HEK293T (cell line): ENCODE measurements at regions not wholly inside any gene's neighbourhood (a gene's known extent, or its start where the extent isn't known, plus 50 kb on each side); places are given as distances from the start of the nearest gene placed in this dataset.

ENCODE experiments used
- CTCF ChIA-PET: fragments of 350-600 bp; formaldehyde crosslinking; extraction: SDS; loops from one replicate; lab custom pipeline; 2021; ENCODE audit warnings: antibody characterized with exemption, inconsistent platforms; lab: Yijun Ruan, JAX
- POLR2A ChIA-PET: fragments of 350-600 bp; formaldehyde crosslinking; extraction: SDS; loops from one replicate; lab custom pipeline; 2020; ENCODE audit warnings: antibody characterized with exemption, inconsistent platforms; lab: Yijun Ruan, JAX
- DNase-seq: peaks from one replicate; pipeline ENCODE4 v3.0.0; 2012; ENCODE audit warnings: mixed read lengths; ENCODE audit errors: extremely low spot score
- ARNT ChIP-seq: fragments of 450-650 bp; IDR thresholded peaks from 2 replicates; pipeline ENCODE4 v1.6.1; 2017; ENCODE audit warnings: mild to moderate bottlenecking
- BHLHE40 ChIP-seq: fragments of 450-650 bp; IDR thresholded peaks from 2 replicates; pipeline ENCODE4 v1.6.1; 2016; ENCODE audit warnings: mild to moderate bottlenecking, moderate library complexity, borderline replicate concordance
- CTBP1 ChIP-seq: fragments of 450-650 bp; IDR thresholded peaks from 2 replicates; pipeline ENCODE4 v1.6.1; 2016; ENCODE audit warnings: borderline replicate concordance
- ELF4 ChIP-seq: fragments of 450-650 bp; IDR thresholded peaks from 2 replicates; pipeline ENCODE4 v1.6.1; 2017; ENCODE audit warnings: antibody characterized with exemption
- FOXA1 ChIP-seq: fragments of 450-650 bp; IDR thresholded peaks from 2 replicates; pipeline ENCODE4 v1.6.1; 2016; ENCODE audit warnings: mild to moderate bottlenecking
- FOXK2 ChIP-seq: fragments of 450-650 bp; IDR thresholded peaks from 2 replicates; pipeline ENCODE4 v1.6.1; 2016; ENCODE audit warnings: mild to moderate bottlenecking
- FOXM1 ChIP-seq: fragments of 450-650 bp; IDR thresholded peaks from 2 replicates; pipeline ENCODE4 v1.6.1; 2017; ENCODE audit warnings: mild to moderate bottlenecking, borderline replicate concordance
- HDGF ChIP-seq: fragments of 450-650 bp; IDR thresholded peaks from 2 replicates; pipeline ENCODE4 v1.6.1; 2017; ENCODE audit warnings: antibody characterized with exemption, borderline replicate concordance
- L3MBTL2 ChIP-seq: fragments of 450-650 bp; conservative IDR thresholded peaks from 2 replicates; pipeline ENCODE4 v1.6.1; 2016; ENCODE audit warnings: mild to moderate bottlenecking
- LEF1 ChIP-seq: fragments of 450-650 bp; IDR thresholded peaks from 2 replicates; pipeline ENCODE4 v1.6.1; 2017; ENCODE audit warnings: mild to moderate bottlenecking, borderline replicate concordance
- NFRKB ChIP-seq: fragments of 450-650 bp; IDR thresholded peaks from 2 replicates; pipeline ENCODE4 v1.6.1; 2016; ENCODE audit warnings: mild to moderate bottlenecking, moderate library complexity
- SP1 ChIP-seq: fragments of 450-650 bp; IDR thresholded peaks from 2 replicates; pipeline ENCODE4 v1.6.1; 2017
- SUZ12 ChIP-seq: fragments of 450-650 bp; IDR thresholded peaks from 2 replicates; pipeline ENCODE4 v1.6.1; 2016; ENCODE audit warnings: mild to moderate bottlenecking
- TARDBP ChIP-seq: fragments of 450-650 bp; IDR thresholded peaks from 2 replicates; pipeline ENCODE4 v1.6.1; 2016
- ZNF384 ChIP-seq: fragments of 450-650 bp; IDR thresholded peaks from 2 replicates; pipeline ENCODE4 v1.6.1; 2016
- TF ChIP-seq, protein P1 (sequence below): fragments of 450-650 bp; IDR thresholded peaks from 2 replicates; pipeline ENCODE4 v1.6.1; 2016

DNA sequence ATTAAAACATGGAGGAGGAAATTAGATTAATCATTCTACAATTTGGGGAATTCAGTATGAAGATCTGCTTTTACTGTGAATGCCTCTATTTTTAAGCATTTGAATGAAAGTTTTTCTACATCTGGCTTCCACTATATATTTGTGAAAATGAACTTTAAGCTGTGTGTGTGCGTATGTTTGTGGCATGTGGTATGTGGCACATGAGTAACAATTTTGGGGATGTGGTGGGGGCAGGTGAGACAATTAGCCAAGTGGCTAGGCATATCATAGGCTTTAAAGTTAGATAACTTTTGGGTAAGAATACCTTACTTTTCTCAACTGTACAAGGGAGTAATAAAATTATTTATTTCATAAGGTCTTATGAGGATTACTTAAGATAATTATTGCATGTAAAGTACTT is 81.5 kb downstream of the ZNF22 start:
- no peak for DNase-seq
- ChIA-PET POLR2A (no interaction called here), CTCF (no interaction called here)
- TF ChIP-seq SP1 (no peak), SUZ12 (no peak), CTBP1 (no peak), L3MBTL2 (no peak)
- TF ChIP-seq, protein P1, sequence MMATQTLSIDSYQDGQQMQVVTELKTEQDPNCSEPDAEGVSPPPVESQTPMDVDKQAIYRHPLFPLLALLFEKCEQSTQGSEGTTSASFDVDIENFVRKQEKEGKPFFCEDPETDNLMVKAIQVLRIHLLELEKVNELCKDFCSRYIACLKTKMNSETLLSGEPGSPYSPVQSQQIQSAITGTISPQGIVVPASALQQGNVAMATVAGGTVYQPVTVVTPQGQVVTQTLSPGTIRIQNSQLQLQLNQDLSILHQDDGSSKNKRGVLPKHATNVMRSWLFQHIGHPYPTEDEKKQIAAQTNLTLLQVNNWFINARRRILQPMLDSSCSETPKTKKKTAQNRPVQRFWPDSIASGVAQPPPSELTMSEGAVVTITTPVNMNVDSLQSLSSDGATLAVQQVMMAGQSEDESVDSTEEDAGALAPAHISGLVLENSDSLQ, result no peak

DNA sequence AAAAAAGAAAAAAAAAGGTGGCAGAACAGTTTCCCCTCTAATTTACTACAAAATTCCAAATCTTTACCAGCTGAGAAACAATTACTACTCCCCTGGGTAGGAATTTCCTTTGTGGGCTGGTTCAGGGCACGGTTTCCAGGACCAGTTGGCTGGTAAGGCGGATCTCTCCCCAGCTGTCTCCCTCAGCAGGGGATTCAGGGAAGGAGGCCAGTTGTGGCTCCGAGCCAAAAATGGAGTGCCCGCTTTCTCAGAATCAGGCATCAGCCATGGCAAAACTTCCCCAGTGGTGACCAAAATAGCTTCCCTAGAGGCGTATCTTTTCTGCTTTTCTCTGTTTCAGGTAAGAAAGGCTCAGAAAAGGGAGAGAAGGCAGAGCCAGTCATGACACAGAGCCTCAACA is 91.2 kb downstream of the ZNF22 start:
- ChIA-PET POLR2A (no interaction called here), CTCF (interaction anchor here (0.8 kb wide), 1 partner anchor 33 kb away, joined by 3 read pairs; no protein-coding TSS in a partner anchor)
- TF ChIP-seq L3MBTL2 (no peak), SUZ12 (no peak), ELF4 (no peak), LEF1 (no peak), SP1 (no peak), FOXA1 (no peak), BHLHE40 (no peak), TARDBP (no peak), FOXM1 (no peak), CTBP1 (no peak), FOXK2 (no peak), NFRKB (no peak), ARNT (no peak), ZNF384 (no peak)
- DNase-seq, result no peak

DNA sequence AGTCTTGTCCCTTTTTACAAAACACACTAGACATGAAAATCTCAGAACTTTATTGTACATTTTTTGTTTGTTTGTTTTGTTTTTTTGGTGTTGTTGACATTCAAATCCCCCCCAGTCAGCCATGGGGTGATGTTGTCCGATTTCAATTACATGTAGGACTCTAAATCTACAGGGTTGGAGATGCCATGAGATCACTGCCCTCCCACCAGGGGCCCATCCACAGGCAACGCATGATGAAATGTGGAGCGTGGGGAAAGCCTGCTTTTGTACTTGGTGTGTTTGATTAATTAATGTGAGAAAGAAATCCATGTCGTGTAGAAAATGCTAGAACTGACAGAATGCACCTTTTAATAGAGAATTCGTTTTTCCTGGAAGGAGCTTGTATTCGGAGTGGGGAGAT is 93.2 kb downstream of the ZNF22 start:
- DNase-seq, result no peak
- CTCF ChIA-PET, result no interaction called here
- POLR2A ChIA-PET, result no interaction called here
- TF ChIP-seq FOXK2 (no peak), CTBP1 (no peak), ZNF384 (no peak), FOXM1 (no peak), HDGF (no peak), LEF1 (no peak)

GRCh38 chr10:45095286-45095685 is 94.6 kb downstream of the ZNF22 start:
- ChIA-PET CTCF (no interaction called here), POLR2A (no interaction called here)
- no peak for DNase-seq
- TF ChIP-seq SP1, result no peak
- TF ChIP-seq L3MBTL2, result no peak
- TF ChIP-seq FOXA1, result no peak
- TF ChIP-seq FOXM1, result no peak
- no peak for TF ChIP-seq NFRKB
- no peak for TF ChIP-seq BHLHE40
- TF ChIP-seq FOXK2, result no peak
- no peak for TF ChIP-seq ARNT
- TF ChIP-seq ELF4, result no peak
- no peak for TF ChIP-seq TARDBP
- TF ChIP-seq, protein P1, result no peak
- no peak for TF ChIP-seq HDGF
- no peak for TF ChIP-seq SUZ12
- TF ChIP-seq ZNF384, result no peak
- no peak for TF ChIP-seq CTBP1
- no peak for TF ChIP-seq LEF1

- TF ChIP-seq ELF4, result no peak
- TF ChIP-seq LEF1, result no peak
- no peak for TF ChIP-seq FOXM1
- TF ChIP-seq, protein P1, result no peak
- no peak for TF ChIP-seq FOXA1
- TF ChIP-seq SP1, result no peak
- TF ChIP-seq ZNF384, result no peak
- TF ChIP-seq SUZ12, result no peak
- no peak for TF ChIP-seq BHLHE40
- no peak for TF ChIP-seq ARNT
- TF ChIP-seq NFRKB, result no peak
- no peak for TF ChIP-seq CTBP1
- ChIA-PET CTCF (no interaction called here), POLR2A (no interaction called here)
- DNase-seq, result no peak
Observed at GRCh38 chr10:45096001-45096400, 95.3 kb downstream of the ZNF22 start.

GRCh38 chr10:45100429-45100828 is 99.7 kb downstream of the ZNF22 start:
- no peak for TF ChIP-seq ELF4
- no peak for TF ChIP-seq L3MBTL2
- TF ChIP-seq BHLHE40, result no peak
- TF ChIP-seq, protein P1, result no peak
- TF ChIP-seq SP1, result no peak
- TF ChIP-seq ARNT, result no peak
- TF ChIP-seq TARDBP, result no peak
- TF ChIP-seq FOXM1, result no peak
- CTCF ChIA-PET, result no interaction called here
- no peak for DNase-seq
- POLR2A ChIA-PET, result no interaction called here
